Fibroblast of mammary gland (primary cell): ENCODE measurements at regions not wholly inside any gene's neighbourhood (a gene's known extent, or its start where the extent isn't known, plus 50 kb on each side); places are given as distances from the start of the nearest gene placed in this dataset.

ENCODE experiments used
- DNase-seq: peaks from one replicate; pipeline ENCODE4 v3.0.0-alpha.2; 2010; ENCODE audit warnings: low read depth
- H3K4me3 ChIP-seq: 2 replicates; pipeline ENCODE4 v1.5.1; 2011; ENCODE audit warnings: low read depth, mild to moderate bottlenecking, low read length, moderate library complexity; ENCODE audit not compliant: control insufficient read depth
- TF ChIP-seq, protein P1 (sequence below): conservative IDR thresholded peaks from 2 replicates; pipeline ENCODE4 v1.5.1; 2011; ENCODE audit warnings: low read depth, low read length, inconsistent platforms; ENCODE audit not compliant: control insufficient read depth, insufficient read depth

DNA sequence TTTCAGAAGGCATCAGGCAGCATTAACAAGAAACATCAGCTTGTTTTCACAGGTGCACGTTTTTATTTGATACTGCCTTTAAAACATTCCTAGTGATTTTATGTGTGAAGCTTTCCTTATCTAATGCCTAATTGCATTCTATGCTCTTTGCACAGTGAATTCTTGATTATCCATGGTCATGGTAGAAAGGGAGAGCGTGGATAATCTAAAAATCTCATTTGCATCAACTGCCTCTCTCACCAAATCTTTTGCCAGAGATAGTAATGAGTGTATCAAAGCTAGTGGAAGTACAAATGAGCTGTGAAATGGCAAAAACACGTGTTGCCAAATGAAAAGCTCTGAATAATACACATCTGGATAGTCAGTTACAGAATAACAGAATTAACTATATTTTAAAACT, 170.5 kb downstream of the NAA11 start:
- no peak overlapping the region for H3K4me3 ChIP-seq
- DNase-seq: no peak
- TF ChIP-seq, protein P1, sequence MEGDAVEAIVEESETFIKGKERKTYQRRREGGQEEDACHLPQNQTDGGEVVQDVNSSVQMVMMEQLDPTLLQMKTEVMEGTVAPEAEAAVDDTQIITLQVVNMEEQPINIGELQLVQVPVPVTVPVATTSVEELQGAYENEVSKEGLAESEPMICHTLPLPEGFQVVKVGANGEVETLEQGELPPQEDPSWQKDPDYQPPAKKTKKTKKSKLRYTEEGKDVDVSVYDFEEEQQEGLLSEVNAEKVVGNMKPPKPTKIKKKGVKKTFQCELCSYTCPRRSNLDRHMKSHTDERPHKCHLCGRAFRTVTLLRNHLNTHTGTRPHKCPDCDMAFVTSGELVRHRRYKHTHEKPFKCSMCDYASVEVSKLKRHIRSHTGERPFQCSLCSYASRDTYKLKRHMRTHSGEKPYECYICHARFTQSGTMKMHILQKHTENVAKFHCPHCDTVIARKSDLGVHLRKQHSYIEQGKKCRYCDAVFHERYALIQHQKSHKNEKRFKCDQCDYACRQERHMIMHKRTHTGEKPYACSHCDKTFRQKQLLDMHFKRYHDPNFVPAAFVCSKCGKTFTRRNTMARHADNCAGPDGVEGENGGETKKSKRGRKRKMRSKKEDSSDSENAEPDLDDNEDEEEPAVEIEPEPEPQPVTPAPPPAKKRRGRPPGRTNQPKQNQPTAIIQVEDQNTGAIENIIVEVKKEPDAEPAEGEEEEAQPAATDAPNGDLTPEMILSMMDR: no peak

DNA sequence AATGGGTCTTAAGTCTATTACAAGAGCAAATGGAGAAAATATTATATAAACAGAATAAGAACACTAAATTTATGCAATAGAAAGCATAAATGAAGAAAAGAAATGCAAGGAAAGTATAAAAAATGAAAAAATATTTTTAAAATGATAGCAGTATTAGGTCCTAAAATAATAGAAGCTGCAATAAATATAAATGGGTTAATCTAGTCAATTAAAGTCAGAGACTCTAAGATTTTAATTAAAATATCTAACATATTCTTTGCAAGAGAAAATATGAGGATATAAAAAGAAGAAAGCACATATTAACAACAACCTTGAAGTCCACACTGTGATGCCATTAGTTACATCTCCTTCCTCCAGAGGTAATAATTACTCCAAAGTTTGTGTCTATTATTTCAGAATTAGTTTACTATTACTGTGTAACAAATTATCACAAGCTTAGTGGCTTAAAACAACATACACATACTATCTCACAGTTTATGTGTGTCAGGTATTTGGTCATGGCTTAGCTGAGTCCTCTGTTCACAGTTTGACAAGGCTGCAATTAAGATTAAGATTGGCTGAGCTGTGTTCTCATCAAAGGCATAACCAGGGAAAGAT, 174.9 kb downstream of the NAA11 start:
- H3K4me3 ChIP-seq: no peak overlapping the region
- TF ChIP-seq, protein P1: no peak
- DNase-seq: no peak

DNA sequence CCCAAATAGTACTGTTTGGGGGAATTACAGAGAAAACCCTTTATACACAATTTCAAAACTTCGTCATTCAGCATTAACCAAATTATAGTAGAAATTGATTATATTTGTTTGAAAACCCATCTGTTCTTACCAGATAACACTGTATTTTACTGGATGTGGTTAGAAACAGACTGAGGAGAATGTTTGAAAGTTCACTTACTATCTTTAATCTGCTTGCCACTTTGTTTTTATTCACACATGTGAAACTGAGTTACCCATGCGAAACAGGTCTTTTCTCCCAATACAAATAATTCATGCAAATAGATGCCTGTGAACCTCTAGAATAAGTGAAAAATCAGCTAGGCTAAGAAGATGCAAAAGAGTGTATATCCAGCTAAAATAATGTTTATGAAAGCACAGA, 177.5 kb downstream of the NAA11 start:
- no peak overlapping the region for H3K4me3 ChIP-seq
- no peak for DNase-seq
- TF ChIP-seq, protein P1: no peak

DNA sequence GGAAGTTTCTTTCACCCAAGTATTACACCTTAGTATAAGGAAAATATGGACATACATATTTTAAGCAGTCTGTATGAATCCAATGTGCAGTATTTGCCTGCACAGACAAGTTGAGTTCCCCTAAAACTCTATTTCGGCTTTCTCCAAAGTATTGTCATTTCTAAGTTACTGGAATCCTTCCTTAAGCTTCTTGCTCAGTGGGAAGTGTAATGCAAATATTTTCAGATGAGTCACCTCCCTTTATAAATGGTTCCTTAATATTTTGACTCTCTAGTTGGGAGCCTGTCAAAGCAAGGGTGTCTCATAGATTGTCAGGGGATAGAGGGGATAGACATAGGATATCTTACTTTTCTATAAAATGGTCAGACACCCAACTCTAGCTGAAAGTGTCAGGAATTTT, 178.6 kb downstream of the NAA11 start:
- no peak for DNase-seq
- TF ChIP-seq, protein P1: no peak
- H3K4me3 ChIP-seq: no peak overlapping the region

DNA sequence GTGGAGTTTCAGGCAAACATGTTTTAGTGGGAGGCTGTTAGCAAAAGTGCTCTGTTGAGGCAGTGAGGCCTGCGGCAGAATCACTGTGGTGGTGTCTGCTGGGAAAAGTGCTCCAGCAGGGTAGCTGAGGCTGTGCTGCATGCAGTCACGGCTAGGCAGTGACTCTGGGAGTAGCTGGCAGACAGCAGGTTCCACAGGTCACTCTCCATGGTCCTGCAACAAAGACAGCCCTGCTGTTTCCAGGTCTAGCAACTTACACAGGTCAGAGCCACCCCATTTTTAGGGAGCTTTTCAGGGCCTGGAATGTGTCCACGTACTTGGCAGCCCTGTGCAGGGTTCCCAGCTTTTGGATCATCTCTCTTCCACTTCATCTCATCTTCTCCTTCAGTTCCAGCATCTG, 184.3 kb downstream of the NAA11 start:
- peak; percentile 2 for DNase-seq
- H3K4me3 ChIP-seq: no peak overlapping the region
- TF ChIP-seq, protein P1: no peak

DNA sequence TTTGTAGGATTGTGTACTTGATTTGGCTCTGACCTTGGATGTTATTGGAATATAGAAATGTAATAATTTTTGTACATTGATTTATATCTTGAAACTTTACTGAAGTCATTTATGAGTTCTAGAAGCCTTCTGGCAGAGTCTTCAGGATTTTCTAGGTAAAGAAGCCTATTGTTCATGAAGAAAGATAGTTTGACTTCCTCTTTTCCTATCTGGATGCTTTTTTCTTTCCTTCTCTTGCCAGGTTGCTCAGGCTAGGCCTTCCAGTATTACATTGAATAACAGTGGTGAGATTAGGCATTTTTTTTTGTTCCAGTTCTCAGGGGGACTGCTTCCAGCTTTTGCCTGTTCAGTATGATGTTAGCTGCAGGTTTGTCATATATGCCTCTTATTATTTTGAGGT, 191.1 kb downstream of the NAA11 start:
- no peak overlapping the region for H3K4me3 ChIP-seq
- TF ChIP-seq, protein P1: no peak
- DNase-seq: no peak

DNA sequence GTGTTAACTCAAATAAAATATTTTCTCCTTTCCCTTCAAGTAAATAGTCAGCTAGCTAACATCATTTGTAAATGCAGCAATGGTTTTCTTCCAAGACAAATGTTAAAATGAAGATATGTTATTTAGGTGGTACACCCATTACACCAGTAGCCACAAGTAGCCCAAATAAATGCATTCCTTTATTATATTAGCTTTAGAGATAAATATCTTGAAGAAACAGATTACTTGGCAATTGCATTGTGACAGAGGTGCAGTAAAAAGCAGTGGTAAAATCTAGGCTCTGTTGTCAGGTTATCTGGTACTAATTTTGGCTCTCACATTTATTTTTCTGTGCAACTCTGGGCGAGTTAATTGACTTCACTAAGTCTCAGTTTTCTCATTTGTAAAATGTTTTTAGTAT, 193.0 kb downstream of the NAA11 start:
- DNase-seq: no peak
- TF ChIP-seq, protein P1: no peak
- H3K4me3 ChIP-seq: no peak overlapping the region
